ENCODE measurements at regions not wholly inside any gene's neighbourhood (a gene's known extent, or its start where the extent isn't known, plus 50 kb on each side); places are given as distances from the start of the nearest gene placed in this dataset.

GRCh38 chr3:86788371-86788770 lies 202.6 kb downstream of the VGLL3 start:
- Histone ChIP-seq H3K4me1 (ENCODE audit: low read depth, poor library complexity, severe bottlenecking) (no peaks in the 10 kb centered on the region), H3K27me3 (ENCODE audit: insufficient read depth, low read depth) (no peaks in the 10 kb centered on the region), H3K4me3 (IDR thresholded peaks at IDR 0.05; ENCODE audit: insufficient read depth, low read depth, low read length) (no peak overlapping the region), H3K36me3 (ENCODE audit: insufficient read depth) (no peaks in the 10 kb centered on the region), H3K4me2 (no peak overlapping the region), H4K20me1 (ENCODE audit: insufficient read depth) (no peaks in the 10 kb centered on the region), H3K27ac (no peak overlapping the region), H3K79me2 (ENCODE audit: insufficient read depth, low read depth) (no peaks in the 10 kb centered on the region), H3K9ac (no peak overlapping the region), H2AFZ (ENCODE audit: low read depth) (no peak overlapping the region)
- TF ChIP-seq CTCF (conservative IDR thresholded peaks at IDR 0.05; ENCODE audit: low read depth, low read length) = no peak

- H3K4me1 ChIP-seq (ENCODE audit: low read depth, poor library complexity, severe bottlenecking) = no peaks in the 10 kb centered on the region
- H3K79me2 ChIP-seq (ENCODE audit: insufficient read depth, low read depth) = no peaks in the 10 kb centered on the region
- H3K27me3 ChIP-seq (ENCODE audit: insufficient read depth, low read depth) = no peaks in the 10 kb centered on the region
- H3K27ac ChIP-seq = no peak overlapping the region
- no peaks in the 10 kb centered on the region for H3K36me3 ChIP-seq (ENCODE audit: insufficient read depth)
- no peak overlapping the region for H2AFZ ChIP-seq (ENCODE audit: low read depth)
- no peak overlapping the region for H3K4me3 ChIP-seq (IDR thresholded peaks at IDR 0.05; ENCODE audit: insufficient read depth, low read depth, low read length)
- no peaks in the 10 kb centered on the region for H4K20me1 ChIP-seq (ENCODE audit: insufficient read depth)
- TF ChIP-seq CTCF (conservative IDR thresholded peaks at IDR 0.05; ENCODE audit: low read depth, low read length) = no peak
- no peak overlapping the region for H3K9ac ChIP-seq
- H3K4me2 ChIP-seq = no peak overlapping the region
These were observed 203.9 kb downstream of the VGLL3 start for GRCh38 chr3:86787091-86787490.

- no peaks in the 10 kb centered on the region for H3K79me2 ChIP-seq (ENCODE audit: insufficient read depth, low read depth)
These were observed 205.6 kb downstream of the VGLL3 start for GRCh38 chr3:86785386-86785785.

GRCh38 chr3:86782866-86783265 lies 208.1 kb downstream of the VGLL3 start:
- Histone ChIP-seq H2AFZ (ENCODE audit: low read depth) (no peak overlapping the region), H3K27me3 (ENCODE audit: insufficient read depth, low read depth) (no peaks in the 10 kb centered on the region), H3K9ac (no peak overlapping the region), H3K4me3 (IDR thresholded peaks at IDR 0.05; ENCODE audit: insufficient read depth, low read depth, low read length) (no peak overlapping the region), H3K4me2 (no peak overlapping the region), H3K4me1 (ENCODE audit: low read depth, poor library complexity, severe bottlenecking) (no peaks in the 10 kb centered on the region), H3K79me2 (ENCODE audit: insufficient read depth, low read depth) (no peaks in the 10 kb centered on the region), H3K27ac (no peak overlapping the region), H3K36me3 (ENCODE audit: insufficient read depth) (no peaks in the 10 kb centered on the region), H4K20me1 (ENCODE audit: insufficient read depth) (no peaks in the 10 kb centered on the region)
- TF ChIP-seq CTCF (conservative IDR thresholded peaks at IDR 0.05; ENCODE audit: low read depth, low read length) = no peak

More at GRCh38 chr3:86785386-86785785, 205.6 kb downstream of the VGLL3 start:
- H3K27me3 ChIP-seq (ENCODE audit: insufficient read depth, low read depth) = no peaks in the 10 kb centered on the region
- no peak overlapping the region for H3K4me2 ChIP-seq
- no peak overlapping the region for H3K9ac ChIP-seq
- no peak for TF ChIP-seq CTCF (conservative IDR thresholded peaks at IDR 0.05; ENCODE audit: low read depth, low read length)
- H4K20me1 ChIP-seq (ENCODE audit: insufficient read depth) = no peaks in the 10 kb centered on the region
- no peak overlapping the region for H2AFZ ChIP-seq (ENCODE audit: low read depth)
- no peak overlapping the region for H3K27ac ChIP-seq
- no peaks in the 10 kb centered on the region for H3K4me1 ChIP-seq (ENCODE audit: low read depth, poor library complexity, severe bottlenecking)
- no peak overlapping the region for H3K4me3 ChIP-seq (IDR thresholded peaks at IDR 0.05; ENCODE audit: insufficient read depth, low read depth, low read length)
- no peaks in the 10 kb centered on the region for H3K36me3 ChIP-seq (ENCODE audit: insufficient read depth)

All from KMS-11 (cell line).